IPS DF 6.9 (cell line): ENCODE measurements at regions not wholly inside any gene's neighbourhood (a gene's known extent, or its start where the extent isn't known, plus 50 kb on each side); places are given as distances from the start of the nearest gene placed in this dataset.

Source experiments
- DNase-seq: peaks from one replicate; pipeline ENCODE4 v3.0.0-alpha.2; 2013; ENCODE audit warnings: low read depth, low spot score
- H3K27ac ChIP-seq: one replicate; pipeline ENCODE4 v1.5.1; 2013; ENCODE audit warnings: low read length, control low read depth
- H3K27me3 ChIP-seq: 2 replicates; pipeline ENCODE4 v1.6.1; 2013; ENCODE audit warnings: mild to moderate bottlenecking, low read length; ENCODE audit not compliant: control insufficient read depth, insufficient read depth
- H3K36me3 ChIP-seq: 2 replicates; pipeline ENCODE4 v1.6.1; 2013; ENCODE audit warnings: low read length; ENCODE audit not compliant: control insufficient read depth, insufficient read depth
- H3K4me1 ChIP-seq: 2 replicates; pipeline ENCODE4 v1.6.1; 2013; ENCODE audit warnings: low read length; ENCODE audit not compliant: control insufficient read depth, insufficient read depth
- H3K4me3 ChIP-seq: 2 replicates; pipeline ENCODE4 v1.5.1; 2013; ENCODE audit warnings: mild to moderate bottlenecking, low read length
- H3K9me3 ChIP-seq: 2 replicates; pipeline ENCODE4 v1.6.1; 2013; ENCODE audit warnings: low read length, inconsistent platforms; ENCODE audit not compliant: control insufficient read depth, insufficient read depth
- WGBS: extraction: QIAGEN DNeasy Blood & Tissue Kit; methylation state at CpG from one replicate; pipeline ENCODE4 v1.1.7; 2013; ENCODE audit warnings: mixed read lengths, missing lambda C conversion rate; ENCODE audit not compliant: insufficient read length, insufficient coverage; 5-methylcytosine and 5-hydroxymethylcytosine counted together

DNA sequence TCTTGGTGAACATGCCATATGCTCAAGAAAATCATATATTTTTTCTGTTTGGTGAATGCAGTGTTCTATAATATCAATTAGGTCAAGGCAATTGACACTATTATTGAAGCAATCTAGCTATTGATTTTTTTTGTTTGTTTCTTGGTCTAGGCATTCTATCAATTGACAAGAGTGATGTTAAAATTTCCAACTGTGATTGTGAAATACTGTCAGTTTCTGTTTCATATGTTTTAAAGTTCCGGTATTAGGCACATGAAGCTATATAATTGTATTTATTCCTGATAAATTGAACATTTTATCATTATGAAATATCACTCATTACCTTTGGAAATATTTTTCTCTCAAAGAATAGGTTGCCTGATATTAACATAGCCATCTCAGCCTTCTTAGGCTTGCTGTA lies 653.4 kb downstream of the HDGFL1 start:
- no peaks in the 10 kb centered on the region for H3K36me3 ChIP-seq
- H3K27ac ChIP-seq, result no peak overlapping the region
- no peak overlapping the region for H3K4me3 ChIP-seq
- H3K9me3 ChIP-seq, result no peaks in the 10 kb centered on the region
- no peaks in the 10 kb centered on the region for H3K4me1 ChIP-seq
- no CpG with 5 or more reads among the region's 1 CpG for WGBS
- no peak for DNase-seq
- H3K27me3 ChIP-seq, result no peaks in the 10 kb centered on the region

DNA sequence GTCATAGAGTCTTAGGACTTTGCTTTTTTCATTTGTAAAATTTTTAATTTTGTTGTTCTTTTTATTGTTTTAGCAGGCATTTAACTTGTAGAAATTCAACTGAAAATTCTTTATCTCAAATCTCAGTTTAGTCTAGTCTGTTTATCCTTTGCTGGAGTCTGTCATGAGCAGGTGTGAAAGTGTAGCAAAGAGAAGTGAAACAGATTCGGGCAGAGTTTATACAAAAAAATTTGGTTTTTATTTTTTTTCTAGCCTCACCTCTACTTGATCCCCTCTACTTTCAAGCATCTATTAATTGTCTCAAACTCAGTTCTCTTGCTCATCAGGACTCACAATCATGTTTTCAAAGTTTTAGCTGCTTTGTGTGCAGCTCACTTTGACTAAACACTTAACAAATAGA lies 655.2 kb downstream of the HDGFL1 start:
- DNase-seq, result no peak
- H3K36me3 ChIP-seq, result no peaks in the 10 kb centered on the region
- WGBS, result no CpG with 5 or more reads among the region's 1 CpG
- H3K9me3 ChIP-seq, result no peaks in the 10 kb centered on the region
- no peaks in the 10 kb centered on the region for H3K27me3 ChIP-seq
- H3K4me1 ChIP-seq, result no peaks in the 10 kb centered on the region
- H3K27ac ChIP-seq, result no peak overlapping the region
- H3K4me3 ChIP-seq, result no peak overlapping the region

DNA sequence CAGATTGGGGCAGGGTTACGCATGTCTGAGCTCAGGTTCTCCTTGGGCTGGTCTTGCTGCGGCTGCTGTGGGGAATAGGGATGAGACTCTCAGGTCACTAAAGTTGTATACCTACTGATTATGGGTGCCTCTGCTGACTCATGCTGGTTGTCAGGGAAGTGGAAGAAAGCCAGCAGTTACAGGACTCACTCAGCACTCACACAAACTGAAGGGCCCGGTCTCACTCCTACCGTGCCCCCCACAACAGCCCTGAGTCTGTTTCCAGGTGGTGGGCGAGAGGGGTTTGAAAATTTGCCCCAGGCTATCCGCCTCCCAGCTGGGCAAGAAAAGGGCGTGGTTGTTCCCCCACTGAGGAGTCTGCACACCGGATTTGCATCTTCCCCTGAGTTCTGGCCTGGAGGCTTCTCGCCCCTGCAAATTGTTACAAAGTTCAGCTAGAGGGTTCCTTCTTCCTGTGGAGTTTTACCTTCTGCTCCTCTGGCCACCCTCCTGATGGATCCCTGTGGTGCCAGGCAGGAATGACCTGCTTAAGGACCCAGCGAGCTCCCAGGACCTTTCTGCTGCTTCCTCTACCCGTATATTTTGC lies 659.2 kb downstream of the HDGFL1 start:
- WGBS, result no CpG with 5 or more reads among the region's 11 CpGs
- Histone ChIP-seq H3K27ac (no peak overlapping the region), H3K4me1 (no peaks in the 10 kb centered on the region), H3K27me3 (no peaks in the 10 kb centered on the region), H3K4me3 (no peak overlapping the region), H3K9me3 (no peaks in the 10 kb centered on the region), H3K36me3 (no peaks in the 10 kb centered on the region)
- no peak for DNase-seq

DNA sequence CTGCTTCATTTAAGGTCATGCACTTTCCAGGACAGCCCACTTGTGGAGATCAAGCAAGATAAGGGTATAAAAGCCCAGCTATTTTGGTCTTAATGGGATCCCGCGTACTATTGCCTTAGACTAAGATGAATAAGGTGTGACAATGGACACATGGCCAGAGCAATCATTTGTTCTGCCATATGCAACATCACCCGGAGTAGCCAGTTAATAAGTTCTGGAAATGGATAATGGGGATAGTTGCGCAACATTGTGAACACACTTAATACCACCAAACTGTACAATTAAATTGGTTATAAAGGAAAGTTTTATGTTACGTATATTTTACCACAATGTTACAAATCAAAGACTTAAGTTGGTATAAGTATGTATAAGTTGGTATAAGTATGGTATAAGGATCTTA lies 674.5 kb downstream of the HDGFL1 start:
- Histone ChIP-seq H3K4me3 (no peak overlapping the region), H3K9me3 (no peaks in the 10 kb centered on the region), H3K4me1 (no peaks in the 10 kb centered on the region), H3K36me3 (no peaks in the 10 kb centered on the region), H3K27me3 (no peaks in the 10 kb centered on the region), H3K27ac (no peak overlapping the region)
- no peak for DNase-seq
- WGBS, result no CpG with 5 or more reads among the region's 5 CpGs

DNA sequence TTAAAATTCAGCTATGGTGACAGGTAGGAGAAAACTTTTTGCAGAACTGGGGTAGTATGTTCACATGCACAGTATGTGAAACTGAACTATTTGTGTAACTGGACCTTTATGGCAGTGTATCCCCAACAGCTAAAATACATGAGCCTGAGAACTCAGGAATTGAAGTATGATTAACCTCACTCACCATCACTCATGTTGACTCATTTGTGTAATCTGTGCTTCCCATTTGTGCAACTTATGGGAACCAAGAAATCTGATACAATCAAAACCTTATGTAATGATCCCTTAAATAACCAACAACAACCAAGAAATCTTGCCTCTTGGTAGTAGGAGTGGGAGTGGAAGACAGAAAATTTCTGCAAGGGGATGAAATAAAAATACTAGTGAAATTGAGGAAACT lies 674.9 kb downstream of the HDGFL1 start:
- DNase-seq, result no peak
- H3K27me3 ChIP-seq, result no peaks in the 10 kb centered on the region
- H3K4me3 ChIP-seq, result no peak overlapping the region
- no peak overlapping the region for H3K27ac ChIP-seq
- no peaks in the 10 kb centered on the region for H3K4me1 ChIP-seq
- H3K9me3 ChIP-seq, result no peaks in the 10 kb centered on the region
- no peaks in the 10 kb centered on the region for H3K36me3 ChIP-seq

DNA sequence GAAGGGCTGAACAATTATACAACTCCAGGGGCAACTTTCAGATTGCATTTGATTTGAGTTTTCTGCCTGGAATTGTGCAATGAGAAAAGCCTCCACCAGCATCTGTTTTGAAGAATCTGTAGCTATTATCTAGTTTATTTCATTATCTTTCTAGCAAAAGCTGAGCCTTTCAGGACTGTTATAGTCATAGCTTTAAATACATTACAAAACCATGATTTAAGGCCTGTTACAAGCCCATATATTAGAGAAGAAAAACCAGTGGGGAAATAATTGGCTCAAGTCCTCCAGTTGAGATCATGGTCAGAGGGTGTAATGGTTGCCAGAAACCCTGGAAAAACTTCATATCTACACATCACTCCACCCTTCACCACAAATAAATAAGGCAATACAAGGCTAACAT lies 676.2 kb downstream of the HDGFL1 start:
- no peak for DNase-seq
- Histone ChIP-seq H3K36me3 (no peaks in the 10 kb centered on the region), H3K4me1 (no peaks in the 10 kb centered on the region), H3K27ac (no peak overlapping the region), H3K9me3 (no peaks in the 10 kb centered on the region), H3K27me3 (no peaks in the 10 kb centered on the region), H3K4me3 (no peak overlapping the region)

DNA sequence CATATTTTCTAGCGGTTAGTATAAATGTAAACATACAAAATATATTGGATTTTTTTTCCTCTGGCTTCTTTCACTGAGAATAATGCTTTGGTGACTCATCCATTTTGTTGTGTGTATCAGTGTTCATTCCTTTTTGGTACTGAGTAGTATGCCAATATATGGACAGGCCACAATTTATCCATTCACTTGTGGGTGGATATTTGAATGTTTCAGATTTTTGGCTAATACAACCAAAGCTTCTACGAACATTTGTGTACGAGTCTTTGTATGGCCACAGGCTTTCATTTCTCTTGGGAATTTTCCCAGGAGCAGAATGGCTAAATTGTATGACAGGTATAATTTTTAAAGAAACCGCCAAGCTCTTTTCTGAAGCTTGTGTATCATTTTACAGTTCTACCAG lies 677.5 kb downstream of the HDGFL1 start:
- DNase-seq, result no peak
- no peaks in the 10 kb centered on the region for H3K9me3 ChIP-seq
- no peaks in the 10 kb centered on the region for H3K4me1 ChIP-seq
- no peak overlapping the region for H3K27ac ChIP-seq
- H3K27me3 ChIP-seq, result no peaks in the 10 kb centered on the region
- no peak overlapping the region for H3K4me3 ChIP-seq
- no CpG with 5 or more reads among the region's 4 CpGs for WGBS
- no peaks in the 10 kb centered on the region for H3K36me3 ChIP-seq

DNA sequence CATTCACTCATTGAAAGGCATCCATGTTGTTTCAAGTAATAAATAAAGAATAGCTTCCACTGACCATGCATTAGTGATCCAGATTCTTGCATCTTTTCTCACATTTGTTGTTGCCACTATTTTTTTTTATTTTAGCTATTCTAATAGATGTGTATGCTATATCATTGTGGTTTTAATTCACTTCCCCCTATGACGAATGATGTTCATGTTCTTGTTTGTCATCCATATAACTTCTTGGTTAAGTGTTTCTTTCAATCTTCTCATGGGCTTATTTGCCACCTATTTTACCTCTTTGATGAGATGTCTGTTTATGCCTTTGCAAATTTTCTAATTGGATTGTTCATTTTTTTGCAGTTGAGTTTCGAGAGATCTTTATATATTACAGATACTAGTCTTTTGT lies 681.2 kb downstream of the HDGFL1 start:
- Histone ChIP-seq H3K27ac (no peak overlapping the region), H3K27me3 (no peaks in the 10 kb centered on the region), H3K9me3 (no peaks in the 10 kb centered on the region), H3K4me3 (no peak overlapping the region), H3K4me1 (no peaks in the 10 kb centered on the region), H3K36me3 (no peaks in the 10 kb centered on the region)
- no CpG with 5 or more reads among the region's 2 CpGs for WGBS
- DNase-seq, result no peak

DNA sequence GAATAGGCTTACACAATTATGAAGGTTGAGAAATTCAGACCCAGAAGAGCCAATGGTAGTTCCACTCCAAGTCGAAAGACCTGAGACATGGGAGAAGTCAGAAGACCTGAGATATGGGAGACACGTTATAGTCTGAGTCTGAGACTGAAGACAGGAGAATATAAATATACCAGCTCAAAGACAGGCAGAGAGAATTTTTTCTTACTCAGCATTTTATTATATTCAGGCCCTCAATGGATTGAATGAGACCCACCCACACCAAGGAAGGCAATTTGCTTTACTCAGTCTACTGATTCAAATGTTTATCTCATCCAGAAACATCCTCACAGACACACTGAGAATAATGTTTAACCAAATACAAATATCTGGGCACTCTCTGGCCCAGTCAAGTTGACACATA lies 693.5 kb downstream of the HDGFL1 start:
- Histone ChIP-seq H3K4me1 (no peaks in the 10 kb centered on the region), H3K27ac (no peak overlapping the region), H3K4me3 (no peak overlapping the region), H3K9me3 (no peaks in the 10 kb centered on the region), H3K27me3 (no peaks in the 10 kb centered on the region), H3K36me3 (no peaks in the 10 kb centered on the region)
- DNase-seq, result no peak
- no CpG with 5 or more reads among the region's 2 CpGs for WGBS

DNA sequence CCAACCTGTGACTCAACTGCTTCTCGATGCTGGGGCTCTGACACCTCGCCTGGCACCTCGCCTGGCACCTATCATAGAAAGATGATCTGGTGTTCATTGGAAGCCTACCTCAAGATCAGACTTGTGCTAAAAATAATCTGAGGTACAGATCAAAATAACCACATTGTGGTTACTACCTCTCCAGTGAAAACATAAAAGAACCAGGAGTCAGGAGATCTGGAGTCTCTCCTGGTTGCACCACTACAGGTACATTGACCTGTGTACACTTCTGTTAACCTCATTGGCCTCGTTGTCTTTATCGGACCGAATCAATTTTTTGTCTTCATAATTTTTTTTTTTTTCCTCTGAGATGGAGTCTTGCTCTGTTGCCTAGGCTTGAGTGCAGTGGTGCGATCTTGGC lies 695.9 kb downstream of the HDGFL1 start:
- H3K4me3 ChIP-seq, result no peak overlapping the region
- no peaks in the 10 kb centered on the region for H3K36me3 ChIP-seq
- no peak overlapping the region for H3K27ac ChIP-seq
- DNase-seq, result no peak
- no peaks in the 10 kb centered on the region for H3K4me1 ChIP-seq
- H3K27me3 ChIP-seq, result no peaks in the 10 kb centered on the region
- H3K9me3 ChIP-seq, result no peaks in the 10 kb centered on the region
- WGBS, result no CpG with 5 or more reads among the region's 7 CpGs

DNA sequence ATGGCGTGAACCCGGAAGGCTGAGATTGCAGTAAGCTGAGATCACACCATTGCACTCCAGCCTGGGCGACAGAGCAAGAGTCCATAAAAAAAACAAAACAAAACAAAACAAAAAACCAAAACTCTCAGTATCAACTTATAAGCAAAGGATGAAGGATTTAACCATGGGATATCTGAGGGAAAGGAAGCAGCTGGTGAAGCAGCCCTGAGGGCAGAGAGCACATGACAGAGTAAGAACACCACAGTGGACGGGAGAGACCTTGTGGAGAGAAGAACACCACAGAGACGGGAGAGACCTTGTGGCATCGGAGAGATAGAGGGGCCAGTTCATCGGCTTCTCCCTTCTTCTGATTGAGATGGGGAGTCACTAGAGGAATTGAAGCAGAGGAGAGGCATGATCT lies 697.2 kb downstream of the HDGFL1 start:
- no peaks in the 10 kb centered on the region for H3K9me3 ChIP-seq
- no peaks in the 10 kb centered on the region for H3K36me3 ChIP-seq
- H3K27me3 ChIP-seq, result no peaks in the 10 kb centered on the region
- H3K4me3 ChIP-seq, result no peak overlapping the region
- H3K27ac ChIP-seq, result no peak overlapping the region
- DNase-seq, result no peak
- no peaks in the 10 kb centered on the region for H3K4me1 ChIP-seq
- WGBS, result no CpG with 5 or more reads among the region's 7 CpGs
